ENCODE measurements at regions not wholly inside any gene's neighbourhood (a gene's known extent, or its start where the extent isn't known, plus 50 kb on each side); places are given as distances from the start of the nearest gene placed in this dataset.

DNA sequence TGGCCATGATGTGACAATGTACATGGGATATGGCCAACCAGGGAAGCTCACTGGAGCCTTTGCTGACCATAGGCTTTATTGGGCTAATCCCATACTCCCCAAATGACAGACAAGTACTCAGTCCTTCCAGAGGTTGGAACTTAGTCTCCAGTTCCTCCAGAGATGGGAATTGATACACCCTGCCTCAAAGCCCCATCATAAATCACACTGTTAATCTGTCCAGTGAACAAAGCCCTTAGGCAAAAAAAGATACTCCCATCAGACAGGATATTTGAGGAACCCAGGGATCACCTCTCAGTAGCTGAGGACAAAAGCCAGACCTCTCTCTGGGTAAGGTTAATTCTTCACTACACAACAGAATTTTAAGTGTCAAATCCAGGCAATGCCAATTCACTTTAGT is 247.5 kb upstream of the CDH20 start:
- H3K9me3 ChIP-seq: no peaks in the 10 kb centered on the region
- H3K4me3 ChIP-seq: no peak overlapping the region
- ChIA-PET POLR2A (no interaction called here), CTCF (no interaction called here)
- ATAC-seq: no peak
- DNase-seq (ENCODE audit: low read depth in 1 of 2, low spot score in 1 of 2): no peak
- no peak overlapping the region for H3K4me2 ChIP-seq
- FAIRE-seq: no peak
- no peak for TF ChIP-seq MAFK (IDR thresholded peaks at IDR 0.05; ENCODE audit: partially characterized antibody)
- TF ChIP-seq JUNB (IDR thresholded peaks at IDR 0.05): no peak
- no peak for TF ChIP-seq POLR2AphosphoS2 (conservative IDR thresholded peaks at IDR 0.05; ENCODE audit: low read length)
- no peak for TF ChIP-seq GATA3 (IDR thresholded peaks at IDR 0.05; ENCODE audit: borderline replicate concordance)
- TF ChIP-seq JUN (IDR thresholded peaks at IDR 0.05): no peak
- TF ChIP-seq, protein P1, sequence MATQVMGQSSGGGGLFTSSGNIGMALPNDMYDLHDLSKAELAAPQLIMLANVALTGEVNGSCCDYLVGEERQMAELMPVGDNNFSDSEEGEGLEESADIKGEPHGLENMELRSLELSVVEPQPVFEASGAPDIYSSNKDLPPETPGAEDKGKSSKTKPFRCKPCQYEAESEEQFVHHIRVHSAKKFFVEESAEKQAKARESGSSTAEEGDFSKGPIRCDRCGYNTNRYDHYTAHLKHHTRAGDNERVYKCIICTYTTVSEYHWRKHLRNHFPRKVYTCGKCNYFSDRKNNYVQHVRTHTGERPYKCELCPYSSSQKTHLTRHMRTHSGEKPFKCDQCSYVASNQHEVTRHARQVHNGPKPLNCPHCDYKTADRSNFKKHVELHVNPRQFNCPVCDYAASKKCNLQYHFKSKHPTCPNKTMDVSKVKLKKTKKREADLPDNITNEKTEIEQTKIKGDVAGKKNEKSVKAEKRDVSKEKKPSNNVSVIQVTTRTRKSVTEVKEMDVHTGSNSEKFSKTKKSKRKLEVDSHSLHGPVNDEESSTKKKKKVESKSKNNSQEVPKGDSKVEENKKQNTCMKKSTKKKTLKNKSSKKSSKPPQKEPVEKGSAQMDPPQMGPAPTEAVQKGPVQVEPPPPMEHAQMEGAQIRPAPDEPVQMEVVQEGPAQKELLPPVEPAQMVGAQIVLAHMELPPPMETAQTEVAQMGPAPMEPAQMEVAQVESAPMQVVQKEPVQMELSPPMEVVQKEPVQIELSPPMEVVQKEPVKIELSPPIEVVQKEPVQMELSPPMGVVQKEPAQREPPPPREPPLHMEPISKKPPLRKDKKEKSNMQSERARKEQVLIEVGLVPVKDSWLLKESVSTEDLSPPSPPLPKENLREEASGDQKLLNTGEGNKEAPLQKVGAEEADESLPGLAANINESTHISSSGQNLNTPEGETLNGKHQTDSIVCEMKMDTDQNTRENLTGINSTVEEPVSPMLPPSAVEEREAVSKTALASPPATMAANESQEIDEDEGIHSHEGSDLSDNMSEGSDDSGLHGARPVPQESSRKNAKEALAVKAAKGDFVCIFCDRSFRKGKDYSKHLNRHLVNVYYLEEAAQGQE (IDR thresholded peaks at IDR 0.05): no peak
- no peaks in the 10 kb centered on the region for H3K4me1 ChIP-seq
- no peak overlapping the region for H3K27ac ChIP-seq

DNA sequence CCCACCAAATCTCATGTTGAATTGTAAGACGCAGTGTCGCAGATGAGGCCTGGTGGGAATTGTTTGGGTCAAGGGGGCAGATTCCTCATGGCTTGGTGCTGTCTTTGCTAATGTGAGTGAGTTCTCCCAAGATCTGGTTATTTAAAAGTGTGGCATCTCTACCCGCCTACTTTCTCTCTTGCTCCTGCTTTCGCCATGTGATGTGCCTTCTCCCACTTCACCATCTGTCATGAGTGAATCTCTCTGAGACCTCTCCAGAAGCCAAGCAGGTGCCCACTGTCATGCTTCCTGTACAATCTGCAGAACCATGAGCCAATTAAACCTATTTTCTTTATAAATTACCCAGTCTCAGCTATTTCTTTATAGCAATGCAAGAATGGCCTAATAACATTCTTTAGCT is 246.6 kb upstream of the CDH20 start:
- POLR2A ChIA-PET: no interaction called here
- no peak for ATAC-seq
- TF ChIP-seq FOXS1 (CRISPR knock-in tag; IDR thresholded peaks at IDR 0.05) (no peak), RCOR1 (IDR thresholded peaks at IDR 0.05; ENCODE audit: low read depth, low read length) (no peak), POLR2A (IDR thresholded peaks at IDR 0.05; ENCODE audit: low read length) (no peak)
- no peak overlapping the region for H3K27ac ChIP-seq
- no peaks in the 10 kb centered on the region for H3K4me1 ChIP-seq
- no peaks in the 10 kb centered on the region for H3K9me3 ChIP-seq
- H3K4me2 ChIP-seq: no peak overlapping the region
- CTCF ChIA-PET: interaction anchor here (0.9 kb wide), 1 partner anchor 416 kb away, joined by 3 read pairs; no protein-coding TSS in a partner anchor
- no peak for DNase-seq (ENCODE audit: low read depth in 1 of 2, low spot score in 1 of 2)
- no peak for FAIRE-seq
- no peak overlapping the region for H3K4me3 ChIP-seq
- WGBS (ENCODE audit: missing lambda C conversion rate): 13% methylated on average over 4 of the region's 4 CpGs

DNA sequence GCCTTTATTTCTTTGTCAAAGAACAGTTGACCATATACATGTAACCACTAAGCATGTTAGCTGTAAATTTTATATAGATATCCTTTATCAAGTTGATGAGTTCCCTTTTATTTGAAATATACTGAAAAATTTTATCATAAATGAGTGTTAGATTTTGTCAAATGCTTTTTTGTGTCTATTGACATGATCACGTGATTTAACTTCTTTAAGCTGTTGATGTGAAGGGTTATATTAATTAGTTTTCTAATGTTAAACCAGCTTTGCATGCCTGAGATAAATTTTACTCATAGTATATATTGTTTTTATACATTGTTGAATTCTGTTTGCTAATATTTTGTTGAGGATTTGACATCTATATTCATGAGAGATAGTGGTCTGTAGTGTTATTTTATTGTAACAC is 241.9 kb upstream of the CDH20 start:
- DNase-seq (ENCODE audit: low read depth in 1 of 2, low spot score in 1 of 2) (no peak), FAIRE-seq (no peak), ATAC-seq (no peak)
- H3K9me3 ChIP-seq: no peaks in the 10 kb centered on the region
- H3K27ac ChIP-seq: no peak overlapping the region
- no peaks in the 10 kb centered on the region for H3K4me1 ChIP-seq
- H3K4me2 ChIP-seq: no peak overlapping the region
- TF ChIP-seq FOSB (CRISPR knock-in tag; IDR thresholded peaks at IDR 0.05) (no peak), SMC3 (IDR thresholded peaks at IDR 0.05) (no peak), KDM5A (IDR thresholded peaks at IDR 0.05) (no peak), RCOR1 (IDR thresholded peaks at IDR 0.05; ENCODE audit: low read depth, low read length) (no peak), FOSL2 (IDR thresholded peaks at IDR 0.05) (no peak), FOSL2 (CRISPR knock-in tag; IDR thresholded peaks at IDR 0.05) (no peak), CHD2 (IDR thresholded peaks at IDR 0.05; ENCODE audit: low read length, partially characterized antibody) (no peak), EHMT2 (IDR thresholded peaks at IDR 0.05; ENCODE audit: low read depth) (no peak), EHF (CRISPR knock-in tag; IDR thresholded peaks at IDR 0.05) (no peak)
- TF ChIP-seq, protein P2, sequence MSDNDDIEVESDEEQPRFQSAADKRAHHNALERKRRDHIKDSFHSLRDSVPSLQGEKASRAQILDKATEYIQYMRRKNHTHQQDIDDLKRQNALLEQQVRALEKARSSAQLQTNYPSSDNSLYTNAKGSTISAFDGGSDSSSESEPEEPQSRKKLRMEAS (IDR thresholded peaks at IDR 0.05): no peak
- WGBS (ENCODE audit: missing lambda C conversion rate): 0% methylated on average over 1 of the region's 1 CpG
- ChIA-PET POLR2A (no interaction called here), CTCF (no interaction called here)
- no peak overlapping the region for H3K4me3 ChIP-seq

DNA sequence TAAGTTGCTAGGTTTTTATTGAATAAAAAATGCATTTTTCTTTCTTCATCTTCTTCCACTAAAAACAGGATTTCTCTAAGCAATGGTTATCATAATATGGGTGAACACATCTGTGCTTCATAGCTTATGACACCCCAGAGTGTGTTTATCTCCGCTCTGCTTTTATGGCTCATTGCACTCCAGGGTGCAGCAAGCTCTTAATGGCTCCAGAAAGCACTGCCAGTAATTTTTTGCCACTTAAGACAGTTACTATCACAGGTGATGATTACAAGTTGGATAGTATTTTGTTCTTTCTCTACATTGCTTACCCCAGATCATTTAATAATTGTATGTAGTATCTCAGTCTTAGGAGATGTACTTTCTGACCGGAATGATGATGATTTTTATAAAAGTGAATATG is 239.3 kb upstream of the CDH20 start:
- no peak for DNase-seq (ENCODE audit: low read depth in 1 of 2, low spot score in 1 of 2)
- Histone ChIP-seq H3K4me2 (no peak overlapping the region), H3K4me3 (no peak overlapping the region), H3K9me3 (no peaks in the 10 kb centered on the region), H3K27ac (no peak overlapping the region), H3K4me1 (no peaks in the 10 kb centered on the region)
- 0% methylated on average over 2 of the region's 2 CpGs for WGBS (ENCODE audit: missing lambda C conversion rate)
- ChIA-PET POLR2A (no interaction called here), CTCF (no interaction called here)
- FAIRE-seq: no peak
- ATAC-seq: no peak
- no peak for TF ChIP-seq HDAC2 (IDR thresholded peaks at IDR 0.05)
- TF ChIP-seq RARB (CRISPR knock-in tag; IDR thresholded peaks at IDR 0.05): no peak
- no peak for TF ChIP-seq NFE2L2 (conservative IDR thresholded peaks at IDR 0.05; ENCODE audit: low read length)
- no peak for TF ChIP-seq CBX8 (IDR thresholded peaks at IDR 0.05)
- no peak for TF ChIP-seq SMC3 (IDR thresholded peaks at IDR 0.05)
- no peak for TF ChIP-seq FOSL2 (IDR thresholded peaks at IDR 0.05)
- TF ChIP-seq FOSL2 (CRISPR knock-in tag; IDR thresholded peaks at IDR 0.05): no peak
- TF ChIP-seq, protein P3, sequence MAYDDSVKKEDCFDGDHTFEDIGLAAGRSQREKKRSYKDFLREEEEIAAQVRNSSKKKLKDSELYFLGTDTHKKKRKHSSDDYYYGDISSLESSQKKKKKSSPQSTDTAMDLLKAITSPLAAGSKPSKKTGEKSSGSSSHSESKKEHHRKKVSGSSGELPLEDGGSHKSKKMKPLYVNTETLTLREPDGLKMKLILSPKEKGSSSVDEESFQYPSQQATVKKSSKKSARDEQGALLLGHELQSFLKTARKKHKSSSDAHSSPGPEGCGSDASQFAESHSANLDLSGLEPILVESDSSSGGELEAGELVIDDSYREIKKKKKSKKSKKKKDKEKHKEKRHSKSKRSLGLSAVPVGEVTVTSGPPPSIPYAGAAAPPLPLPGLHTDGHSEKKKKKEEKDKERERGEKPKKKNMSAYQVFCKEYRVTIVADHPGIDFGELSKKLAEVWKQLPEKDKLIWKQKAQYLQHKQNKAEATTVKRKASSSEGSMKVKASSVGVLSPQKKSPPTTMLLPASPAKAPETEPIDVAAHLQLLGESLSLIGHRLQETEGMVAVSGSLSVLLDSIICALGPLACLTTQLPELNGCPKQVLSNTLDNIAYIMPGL (CRISPR knock-in tag; IDR thresholded peaks at IDR 0.05; ENCODE audit: borderline replicate concordance): no peak
- no peak for TF ChIP-seq RCOR1 (IDR thresholded peaks at IDR 0.05; ENCODE audit: low read depth, low read length)
- TF ChIP-seq CBX2 (IDR thresholded peaks at IDR 0.05; ENCODE audit: borderline replicate concordance, low read depth): no peak
- TF ChIP-seq, protein P1 (IDR thresholded peaks at IDR 0.05): no peak
